OCI-LY3 (cell line): ENCODE measurements at regions not wholly inside any gene's neighbourhood (a gene's known extent, or its start where the extent isn't known, plus 50 kb on each side); places are given as distances from the start of the nearest gene placed in this dataset.

Experiments used
- EZH2phosphoT487 ChIP-seq: fragments of 200-600 bp; shearing (Covaris generic); IDR thresholded peaks from 2 replicates; pipeline ENCODE4 v1.6.1; 2018; ENCODE audit warnings: antibody characterized with exemption, mixed run types, low read depth
- TF ChIP-seq, protein P1 (sequence below): fragments of 200-600, 300-600 bp; sonication (generic); IDR thresholded peaks from 2 replicates; pipeline ENCODE4 v1.5.1; 2014; ENCODE audit warnings: antibody characterized with exemption, low read length, low read depth

DNA sequence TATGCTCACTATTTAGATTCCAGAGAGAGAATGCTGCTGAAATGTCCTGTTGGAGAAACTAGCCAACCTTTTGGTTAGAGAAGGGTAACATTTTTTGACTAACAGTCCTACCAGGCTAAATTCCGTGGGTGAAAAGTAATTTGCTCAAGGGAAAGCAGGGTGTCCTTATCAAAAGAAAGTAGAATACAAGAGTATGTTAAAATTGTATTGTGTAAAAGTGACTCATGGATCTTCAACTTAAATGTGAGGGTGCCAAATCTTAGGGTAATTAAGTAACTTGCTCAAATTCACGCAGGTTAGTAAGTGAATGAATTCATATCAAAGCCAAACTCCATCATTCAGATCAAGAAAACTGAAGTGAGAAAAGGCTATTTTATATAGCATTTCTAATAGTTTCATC lies 81.7 kb downstream of the PCDH7 start:
- TF ChIP-seq, protein P1, sequence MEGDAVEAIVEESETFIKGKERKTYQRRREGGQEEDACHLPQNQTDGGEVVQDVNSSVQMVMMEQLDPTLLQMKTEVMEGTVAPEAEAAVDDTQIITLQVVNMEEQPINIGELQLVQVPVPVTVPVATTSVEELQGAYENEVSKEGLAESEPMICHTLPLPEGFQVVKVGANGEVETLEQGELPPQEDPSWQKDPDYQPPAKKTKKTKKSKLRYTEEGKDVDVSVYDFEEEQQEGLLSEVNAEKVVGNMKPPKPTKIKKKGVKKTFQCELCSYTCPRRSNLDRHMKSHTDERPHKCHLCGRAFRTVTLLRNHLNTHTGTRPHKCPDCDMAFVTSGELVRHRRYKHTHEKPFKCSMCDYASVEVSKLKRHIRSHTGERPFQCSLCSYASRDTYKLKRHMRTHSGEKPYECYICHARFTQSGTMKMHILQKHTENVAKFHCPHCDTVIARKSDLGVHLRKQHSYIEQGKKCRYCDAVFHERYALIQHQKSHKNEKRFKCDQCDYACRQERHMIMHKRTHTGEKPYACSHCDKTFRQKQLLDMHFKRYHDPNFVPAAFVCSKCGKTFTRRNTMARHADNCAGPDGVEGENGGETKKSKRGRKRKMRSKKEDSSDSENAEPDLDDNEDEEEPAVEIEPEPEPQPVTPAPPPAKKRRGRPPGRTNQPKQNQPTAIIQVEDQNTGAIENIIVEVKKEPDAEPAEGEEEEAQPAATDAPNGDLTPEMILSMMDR: no peak
- TF ChIP-seq EZH2phosphoT487: no peak
